ENCODE measurements at regions not wholly inside any gene's neighbourhood (a gene's known extent, or its start where the extent isn't known, plus 50 kb on each side); places are given as distances from the start of the nearest gene placed in this dataset.

- Histone ChIP-seq H3K79me2 (ENCODE audit: low read length) (no peaks in the 10 kb centered on the region), H3K27ac (ENCODE audit: low read length) (no peak overlapping the region), H3K27me3 (ENCODE audit: low read depth, low read length) (no peaks in the 10 kb centered on the region), H3K4me1 (ENCODE audit: low read length) (no peaks in the 10 kb centered on the region), H2AFZ (ENCODE audit: low read depth, low read length) (no peak overlapping the region), H3K4me3 (ENCODE audit: low read length) (no peak overlapping the region), H4K20me1 (ENCODE audit: insufficient read depth, low read length) (no peaks in the 10 kb centered on the region), H3K9me3 (ENCODE audit: insufficient read depth, low read length) (no peaks in the 10 kb centered on the region), H3K36me3 (replicated peaks; ENCODE audit: low read depth, low read length) (no peaks in the 10 kb centered on the region), H3K9ac (ENCODE audit: low read length) (no peak overlapping the region), H3K4me2 (ENCODE audit: low read length) (no peak overlapping the region)
- no peak for TF ChIP-seq EZH2phosphoT487 (IDR thresholded peaks at IDR 0.05; ENCODE audit: low read depth)
- TF ChIP-seq CTCF (IDR thresholded peaks at IDR 0.05; ENCODE audit: low read depth, low read length): no peak
Measured at GRCh38 chr15:87243474-87243873, 1013.1 kb downstream of the NTRK3 start.

GRCh38 chr15:87239582-87240230, 1016.8 kb downstream of the NTRK3 start:
- TF ChIP-seq CTCF (IDR thresholded peaks at IDR 0.05; ENCODE audit: low read depth, low read length): no peak
- no peak for TF ChIP-seq EZH2phosphoT487 (IDR thresholded peaks at IDR 0.05; ENCODE audit: low read depth)
- Histone ChIP-seq H3K4me1 (ENCODE audit: low read length) (no peaks in the 10 kb centered on the region), H3K4me3 (ENCODE audit: low read length) (no peak overlapping the region), H3K27me3 (ENCODE audit: low read depth, low read length) (no peaks in the 10 kb centered on the region), H3K9ac (ENCODE audit: low read length) (no peak overlapping the region), H3K27ac (ENCODE audit: low read length) (no peak overlapping the region), H3K36me3 (replicated peaks; ENCODE audit: low read depth, low read length) (no peaks in the 10 kb centered on the region), H2AFZ (ENCODE audit: low read depth, low read length) (no peak overlapping the region), H3K9me3 (ENCODE audit: insufficient read depth, low read length) (no peaks in the 10 kb centered on the region), H4K20me1 (ENCODE audit: insufficient read depth, low read length) (no peaks in the 10 kb centered on the region), H3K4me2 (ENCODE audit: low read length) (no peak overlapping the region), H3K79me2 (ENCODE audit: low read length) (no peaks in the 10 kb centered on the region)

GRCh38 chr15:87238451-87239068, 1018.0 kb downstream of the NTRK3 start:
- Histone ChIP-seq H3K27me3 (ENCODE audit: low read depth, low read length) (no peaks in the 10 kb centered on the region), H3K9me3 (ENCODE audit: insufficient read depth, low read length) (no peaks in the 10 kb centered on the region), H3K4me3 (ENCODE audit: low read length) (no peak overlapping the region), H3K36me3 (replicated peaks; ENCODE audit: low read depth, low read length) (no peaks in the 10 kb centered on the region), H2AFZ (ENCODE audit: low read depth, low read length) (no peak overlapping the region), H4K20me1 (ENCODE audit: insufficient read depth, low read length) (no peaks in the 10 kb centered on the region), H3K27ac (ENCODE audit: low read length) (no peak overlapping the region), H3K79me2 (ENCODE audit: low read length) (no peaks in the 10 kb centered on the region), H3K4me1 (ENCODE audit: low read length) (no peaks in the 10 kb centered on the region), H3K4me2 (ENCODE audit: low read length) (no peak overlapping the region), H3K9ac (ENCODE audit: low read length) (no peak overlapping the region)
- TF ChIP-seq CTCF (IDR thresholded peaks at IDR 0.05; ENCODE audit: low read depth, low read length) (no peak), EZH2phosphoT487 (IDR thresholded peaks at IDR 0.05; ENCODE audit: low read depth) (no peak)

GRCh38 chr15:87228460-87228859, 1028.1 kb downstream of the NTRK3 start:
- H3K4me2 ChIP-seq (ENCODE audit: low read length): no peak overlapping the region
- H3K36me3 ChIP-seq (replicated peaks; ENCODE audit: low read depth, low read length): no peaks in the 10 kb centered on the region
- H3K9me3 ChIP-seq (ENCODE audit: insufficient read depth, low read length): no peaks in the 10 kb centered on the region
- no peak overlapping the region for H3K27ac ChIP-seq (ENCODE audit: low read length)
- H3K79me2 ChIP-seq (ENCODE audit: low read length): no peaks in the 10 kb centered on the region
- no peak for TF ChIP-seq CTCF (IDR thresholded peaks at IDR 0.05; ENCODE audit: low read depth, low read length)
- no peak for TF ChIP-seq EZH2phosphoT487 (IDR thresholded peaks at IDR 0.05; ENCODE audit: low read depth)
- no peaks in the 10 kb centered on the region for H3K4me1 ChIP-seq (ENCODE audit: low read length)
- no peaks in the 10 kb centered on the region for H4K20me1 ChIP-seq (ENCODE audit: insufficient read depth, low read length)
- no peaks in the 10 kb centered on the region for H3K27me3 ChIP-seq (ENCODE audit: low read depth, low read length)
- H3K4me3 ChIP-seq (ENCODE audit: low read length): no peak overlapping the region
- no peak overlapping the region for H3K9ac ChIP-seq (ENCODE audit: low read length)
- no peak overlapping the region for H2AFZ ChIP-seq (ENCODE audit: low read depth, low read length)
